ENCODE measurements at regions not wholly inside any gene's neighbourhood (a gene's known extent, or its start where the extent isn't known, plus 50 kb on each side); places are given as distances from the start of the nearest gene placed in this dataset.

- Histone ChIP-seq H3K4me3 (ENCODE audit: control extremely low read depth in 1 of 5, extremely low read depth in 1 of 5, insufficient read depth in 1 of 5, low read depth in 2 of 5, low read length in 4 of 5) (no peak overlapping the region), H3K27me3 (replicated peaks in 1 of 4; ENCODE audit: control extremely low read depth in 1 of 4, control insufficient read depth in 3 of 4, insufficient read depth in 4 of 4, low read length in 3 of 4) (no peaks in the 10 kb centered on the region), H3K9me3 (ENCODE audit: control extremely low read depth in 1 of 3, control insufficient read depth in 2 of 3, insufficient read depth in 1 of 3, low read length in 2 of 3) (peaks cover 0 to 7% (median 0%) of the 10 kb centered on the region in 3 donors), H3K36me3 (replicated peaks in 1 of 2; ENCODE audit: control extremely low read depth in 1 of 2, control insufficient read depth in 1 of 2, extremely low read depth in 1 of 2, insufficient read depth in 2 of 2, low read length in 1 of 2) (no peaks in the 10 kb centered on the region), H2AFZ (ENCODE audit: insufficient read depth, low read depth, low read length, poor library complexity, severe bottlenecking) (no peak overlapping the region), H4K20me1 (ENCODE audit: control insufficient read depth, insufficient read depth, low read length, poor library complexity, severe bottlenecking) (no peaks in the 10 kb centered on the region), H3K9ac (ENCODE audit: low read length) (no peak overlapping the region), H3K4me1 (ENCODE audit: control insufficient read depth in 2 of 2, insufficient read depth in 2 of 2, low read length in 2 of 2) (no peaks in the 10 kb centered on the region), H3K79me2 (ENCODE audit: control insufficient read depth, insufficient read depth, low read length) (no peaks in the 10 kb centered on the region), H3K4me2 (replicated peaks; ENCODE audit: low read depth, low read length, poor library complexity, severe bottlenecking) (no peak overlapping the region), H3K27ac (ENCODE audit: low read length in 2 of 2) (no peak overlapping the region)
- H3K4me1 Mint-ChIP-seq: no peaks in the 10 kb centered on the region
- no peaks in the 10 kb centered on the region for H3K27me3 Mint-ChIP-seq
- no peak overlapping the region for H3K4me3 Mint-ChIP-seq
- no peak for ATAC-seq (ENCODE audit: low read depth)
- WGBS (ENCODE audit: insufficient coverage): no CpG with 5 or more reads among the region's 1 CpG
- no peak for TF ChIP-seq CTCF (IDR thresholded peaks at IDR 0.05)
- no peak for TF ChIP-seq EZH2 (IDR thresholded peaks at IDR 0.05; ENCODE audit: borderline replicate concordance, insufficient read depth, low read depth, low read length, poor library complexity, severe bottlenecking)
- POLR2A ChIA-PET: no interaction called here
- CTCF ChIA-PET: no interaction called here
- intact Hi-C loops (cut with micrococcal nuclease): no loop called here
- DNase-seq: no peak
- no peaks in the 10 kb centered on the region for H3K9me3 Mint-ChIP-seq (ENCODE audit: insufficient read depth)
- H3K27ac Mint-ChIP-seq: no peak overlapping the region
Observed at GRCh38 chr13:84962849-84963248, 836.4 kb downstream of the SLITRK6 start.

GRCh38 chr13:84962141-84962750 is 837.0 kb downstream of the SLITRK6 start:
- Histone ChIP-seq H3K4me3 (ENCODE audit: control extremely low read depth in 1 of 5, extremely low read depth in 1 of 5, insufficient read depth in 1 of 5, low read depth in 2 of 5, low read length in 4 of 5) (no peak overlapping the region), H3K27me3 (replicated peaks in 1 of 4; ENCODE audit: control extremely low read depth in 1 of 4, control insufficient read depth in 3 of 4, insufficient read depth in 4 of 4, low read length in 3 of 4) (no peaks in the 10 kb centered on the region), H3K4me1 (ENCODE audit: control insufficient read depth in 2 of 2, insufficient read depth in 2 of 2, low read length in 2 of 2) (no peaks in the 10 kb centered on the region), H3K36me3 (replicated peaks in 1 of 2; ENCODE audit: control extremely low read depth in 1 of 2, control insufficient read depth in 1 of 2, extremely low read depth in 1 of 2, insufficient read depth in 2 of 2, low read length in 1 of 2) (no peaks in the 10 kb centered on the region), H2AFZ (ENCODE audit: insufficient read depth, low read depth, low read length, poor library complexity, severe bottlenecking) (no peak overlapping the region), H3K4me2 (replicated peaks; ENCODE audit: low read depth, low read length, poor library complexity, severe bottlenecking) (no peak overlapping the region), H3K9me3 (ENCODE audit: control extremely low read depth in 1 of 3, control insufficient read depth in 2 of 3, insufficient read depth in 1 of 3, low read length in 2 of 3) (peaks cover 0 to 7% (median 0%) of the 10 kb centered on the region in 3 donors), H3K27ac (ENCODE audit: low read length in 2 of 2) (no peak overlapping the region), H3K9ac (ENCODE audit: low read length) (no peak overlapping the region), H3K79me2 (ENCODE audit: control insufficient read depth, insufficient read depth, low read length) (no peaks in the 10 kb centered on the region), H4K20me1 (ENCODE audit: control insufficient read depth, insufficient read depth, low read length, poor library complexity, severe bottlenecking) (no peaks in the 10 kb centered on the region)
- CTCF ChIA-PET: no interaction called here
- 57% methylated on average over 11 of the region's 12 CpGs for WGBS (ENCODE audit: insufficient coverage)
- intact Hi-C loops (cut with micrococcal nuclease): no loop called here
- Mint-ChIP-seq H3K27me3 (no peaks in the 10 kb centered on the region), H3K27ac (no peak overlapping the region), H3K9me3 (ENCODE audit: insufficient read depth) (no peaks in the 10 kb centered on the region), H3K4me1 (no peaks in the 10 kb centered on the region), H3K4me3 (no peak overlapping the region)
- POLR2A ChIA-PET: no interaction called here
- TF ChIP-seq EZH2 (IDR thresholded peaks at IDR 0.05; ENCODE audit: borderline replicate concordance, insufficient read depth, low read depth, low read length, poor library complexity, severe bottlenecking) (no peak), CTCF (IDR thresholded peaks at IDR 0.05) (no peak)
- ATAC-seq (ENCODE audit: low read depth) (no peak), DNase-seq (no peak)

Measured in B cell (primary cell).